NCI-H2107 treated with DMSO at 0.1 percent for 48 hours (cell line): ENCODE measurements at regions not wholly inside any gene's neighbourhood (a gene's known extent, or its start where the extent isn't known, plus 50 kb on each side); places are given as distances from the start of the nearest gene placed in this dataset.
"Not testable (repeated sequence)": the region's sequence is repeated elsewhere in the genome, so short reads cannot be mapped to it uniquely, and the experiment has no call there.

ENCODE experiments used
- DNase-seq: peaks from one replicate; lab custom pipeline; 2025; ENCODE audit not compliant: unreplicated experiment; lab: John Stamatoyannopoulos, UW

GRCh38 chr2:133624551-133624950, 56.3 kb upstream of the NCKAP5 start:
- no peak for DNase-seq

GRCh38 chr2:133627741-133628140, 59.5 kb upstream of the NCKAP5 start:
- DNase-seq, result no peak

- DNase-seq, result no peak
These were observed 65.0 kb upstream of the NCKAP5 start for GRCh38 chr2:133633309-133633708.

DNA sequence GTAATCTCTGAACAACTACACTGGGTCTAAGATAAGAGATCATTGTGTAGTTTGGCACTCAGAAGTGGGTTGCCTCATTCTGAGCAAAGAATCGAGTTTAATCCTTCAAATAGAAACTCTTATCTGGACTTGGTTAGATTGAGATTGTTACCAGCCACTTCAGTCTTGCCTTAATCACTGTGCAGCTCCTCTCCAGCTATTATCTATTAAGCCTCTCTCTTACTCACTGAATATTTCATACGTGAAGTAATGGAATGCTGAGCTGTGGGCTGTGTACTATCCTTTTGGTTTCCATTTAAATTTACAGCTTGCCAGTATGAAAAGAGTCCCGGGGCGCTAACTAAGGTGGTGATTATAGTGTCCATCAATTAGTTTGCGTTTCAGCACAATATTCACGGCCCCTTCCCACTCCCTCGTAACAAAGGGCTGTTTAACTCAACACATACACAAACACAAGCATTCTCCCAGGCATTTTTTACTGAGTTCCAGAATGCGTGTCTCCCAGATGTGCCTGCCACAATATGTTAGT, 65.7 kb upstream of the NCKAP5 start:
- DNase-seq, result no peak

- no peak for DNase-seq
These were observed 66.9 kb upstream of the NCKAP5 start for GRCh38 chr2:133635131-133635530.

DNA sequence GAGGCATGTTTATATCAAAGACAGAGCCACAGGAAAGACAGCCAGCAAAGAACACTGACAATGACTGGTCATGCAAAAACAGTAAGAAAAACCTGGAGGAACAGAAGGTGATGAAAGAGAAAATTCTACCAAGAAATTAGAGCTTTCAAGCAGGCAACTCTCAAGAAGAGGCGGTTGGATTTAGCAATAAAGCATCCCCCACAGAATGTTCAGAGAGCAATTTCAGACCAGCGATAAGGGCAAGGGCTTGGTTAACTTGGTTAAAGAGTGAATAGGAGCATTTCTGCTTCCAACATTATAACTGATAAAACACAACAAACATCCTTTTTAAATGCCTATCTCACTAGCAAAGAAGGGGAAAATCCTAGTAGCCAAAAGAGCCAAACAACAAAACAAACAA, 68.0 kb upstream of the NCKAP5 start:
- no peak for DNase-seq

DNA sequence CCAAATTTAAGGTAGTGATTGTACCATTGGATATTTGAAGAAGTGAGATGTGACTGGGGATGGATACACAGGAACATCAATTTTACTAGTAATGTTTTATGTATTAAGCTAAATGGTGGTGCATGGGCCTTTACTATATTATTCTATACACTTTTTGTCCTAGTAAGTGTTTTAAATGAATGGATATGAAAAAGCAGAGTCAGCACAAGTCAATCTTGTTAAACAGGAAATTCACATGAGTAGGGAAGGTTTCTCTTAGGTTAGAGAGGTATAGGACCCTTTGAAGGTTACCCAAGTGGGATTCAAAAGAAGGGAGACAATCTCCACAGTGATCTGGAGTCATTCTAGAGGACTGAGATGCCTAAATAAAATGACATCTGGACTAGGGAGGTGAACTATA, 71.8 kb upstream of the NCKAP5 start:
- no peak for DNase-seq

- DNase-seq, result no peak
These were observed 73.2 kb upstream of the NCKAP5 start for GRCh38 chr2:133641497-133641896.

DNA sequence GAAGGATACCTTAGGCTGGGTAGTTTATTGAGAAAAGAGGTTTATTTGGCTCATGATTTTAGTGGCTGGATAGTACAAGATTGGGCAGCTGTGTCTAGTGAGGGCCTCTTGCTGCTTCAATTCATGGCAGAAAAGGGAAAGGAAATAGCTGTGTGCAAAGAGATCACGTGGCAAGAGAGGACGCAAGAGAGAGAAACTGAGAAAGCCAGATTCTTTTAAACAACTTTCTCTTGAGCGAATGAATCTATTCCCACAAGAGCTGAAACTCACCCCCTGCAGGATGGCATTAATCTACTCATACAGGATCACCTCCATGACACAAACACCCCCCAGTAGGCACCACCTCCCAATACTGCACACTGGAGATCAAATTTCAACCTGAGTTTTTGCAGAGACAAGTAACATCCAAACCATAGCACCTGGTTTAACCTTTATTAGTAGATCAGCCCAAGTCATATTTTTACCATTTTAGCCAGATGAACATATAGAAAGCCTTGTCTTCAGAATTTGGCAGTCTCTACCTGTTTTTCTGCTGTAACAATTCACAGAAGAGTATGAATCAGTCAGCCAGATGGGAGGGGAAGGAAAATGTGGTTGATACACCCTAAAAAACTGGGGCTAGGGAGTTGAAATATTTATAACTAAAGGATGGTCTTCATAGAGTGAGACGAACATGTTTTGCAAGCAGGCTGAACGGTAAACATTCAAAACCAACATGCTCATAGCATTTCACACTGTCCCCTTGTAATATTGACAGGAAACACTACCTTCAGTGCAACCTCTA, 73.9 kb upstream of the NCKAP5 start:
- DNase-seq, result no peak

DNA sequence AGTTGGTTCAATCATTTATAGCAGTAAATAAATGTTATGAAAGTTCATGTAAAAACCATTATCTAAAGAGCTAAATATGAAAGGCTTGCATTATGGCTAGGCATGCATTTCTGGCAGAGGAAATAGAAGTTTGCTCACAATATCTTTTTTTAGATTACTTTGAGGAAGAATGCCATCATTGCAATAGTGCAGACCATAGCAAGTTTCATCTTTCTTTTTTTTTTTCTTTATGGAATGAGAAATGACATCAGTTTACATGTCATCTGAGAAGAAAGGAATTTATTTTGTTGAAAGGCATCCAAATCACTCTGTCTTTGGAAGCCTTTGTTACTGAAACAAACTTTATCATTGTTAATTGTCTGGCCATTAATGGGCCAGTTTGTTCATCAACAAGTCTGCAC, 74.5 kb upstream of the NCKAP5 start:
- DNase-seq, result no peak

DNA sequence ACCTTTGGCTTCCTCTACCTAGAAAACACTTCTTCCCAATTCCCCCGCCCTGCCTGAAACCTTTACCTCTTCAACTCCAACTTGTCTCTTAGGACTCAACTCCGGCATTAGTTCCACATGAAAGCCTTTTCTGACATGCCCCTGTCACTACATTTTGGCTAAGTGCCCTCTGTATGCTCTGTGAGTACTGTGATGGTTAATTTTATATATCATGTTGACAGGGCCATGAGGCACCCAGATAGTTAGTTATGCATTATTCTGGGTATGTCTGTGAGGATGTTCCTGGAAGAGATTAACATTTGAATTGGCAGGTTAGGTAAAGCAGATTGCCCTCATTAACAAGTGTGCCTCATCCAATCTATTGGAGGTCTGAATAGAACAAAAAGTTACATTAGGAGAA, 75.6 kb upstream of the NCKAP5 start:
- no peak for DNase-seq

- DNase-seq, result no peak
These were observed 76.6 kb upstream of the NCKAP5 start for GRCh38 chr2:133644846-133645245.

- DNase-seq, result not testable (repeated sequence)
These were observed 79.1 kb upstream of the NCKAP5 start for GRCh38 chr2:133647386-133647785.

GRCh38 chr2:133651861-133652260, 83.6 kb upstream of the NCKAP5 start:
- no peak for DNase-seq

- no peak for DNase-seq
These were observed 84.1 kb upstream of the NCKAP5 start for GRCh38 chr2:133652398-133652797.

- DNase-seq, result no peak
These were observed 84.8 kb upstream of the NCKAP5 start for GRCh38 chr2:133653056-133653455.

DNA sequence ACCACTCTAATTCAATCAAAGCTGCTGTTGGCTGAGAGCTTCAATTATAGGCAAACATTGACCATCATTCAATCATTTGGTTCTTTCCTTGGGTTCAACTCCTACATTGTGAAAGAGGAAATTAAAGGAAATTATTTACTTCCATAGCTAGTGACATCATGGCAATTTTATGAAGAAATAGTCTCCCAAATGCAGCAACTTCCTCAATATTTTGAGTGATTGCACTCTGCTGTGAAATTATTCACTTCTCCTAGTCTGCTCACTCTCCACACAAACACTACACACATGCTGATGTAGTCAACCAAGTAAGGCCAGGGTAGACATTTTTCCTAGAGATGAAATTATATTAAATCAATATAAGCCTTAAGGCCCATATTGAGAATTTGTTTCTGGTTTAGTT, 86.7 kb upstream of the NCKAP5 start:
- DNase-seq, result no peak

GRCh38 chr2:133655610-133656009, 87.3 kb upstream of the NCKAP5 start:
- no peak for DNase-seq

DNA sequence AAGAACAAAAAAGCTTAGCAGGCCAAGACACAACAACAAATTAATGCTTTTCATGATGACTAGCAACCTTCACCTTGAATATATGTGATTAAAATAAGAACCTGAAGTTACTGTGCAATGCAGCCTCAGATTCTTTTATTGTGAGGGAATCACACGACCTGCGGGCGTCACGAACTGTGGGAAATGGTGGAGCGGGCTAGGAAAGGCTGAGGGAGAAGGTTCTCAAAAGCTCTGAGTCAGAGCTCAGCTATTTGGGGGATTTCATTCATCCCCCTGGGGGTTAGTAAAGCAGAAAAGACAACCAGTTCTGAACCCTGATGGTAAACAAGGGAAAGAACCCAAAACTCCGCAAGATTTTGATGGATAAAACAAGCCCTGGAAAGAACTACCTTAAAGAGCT, 89.3 kb upstream of the NCKAP5 start:
- DNase-seq, result no peak

DNA sequence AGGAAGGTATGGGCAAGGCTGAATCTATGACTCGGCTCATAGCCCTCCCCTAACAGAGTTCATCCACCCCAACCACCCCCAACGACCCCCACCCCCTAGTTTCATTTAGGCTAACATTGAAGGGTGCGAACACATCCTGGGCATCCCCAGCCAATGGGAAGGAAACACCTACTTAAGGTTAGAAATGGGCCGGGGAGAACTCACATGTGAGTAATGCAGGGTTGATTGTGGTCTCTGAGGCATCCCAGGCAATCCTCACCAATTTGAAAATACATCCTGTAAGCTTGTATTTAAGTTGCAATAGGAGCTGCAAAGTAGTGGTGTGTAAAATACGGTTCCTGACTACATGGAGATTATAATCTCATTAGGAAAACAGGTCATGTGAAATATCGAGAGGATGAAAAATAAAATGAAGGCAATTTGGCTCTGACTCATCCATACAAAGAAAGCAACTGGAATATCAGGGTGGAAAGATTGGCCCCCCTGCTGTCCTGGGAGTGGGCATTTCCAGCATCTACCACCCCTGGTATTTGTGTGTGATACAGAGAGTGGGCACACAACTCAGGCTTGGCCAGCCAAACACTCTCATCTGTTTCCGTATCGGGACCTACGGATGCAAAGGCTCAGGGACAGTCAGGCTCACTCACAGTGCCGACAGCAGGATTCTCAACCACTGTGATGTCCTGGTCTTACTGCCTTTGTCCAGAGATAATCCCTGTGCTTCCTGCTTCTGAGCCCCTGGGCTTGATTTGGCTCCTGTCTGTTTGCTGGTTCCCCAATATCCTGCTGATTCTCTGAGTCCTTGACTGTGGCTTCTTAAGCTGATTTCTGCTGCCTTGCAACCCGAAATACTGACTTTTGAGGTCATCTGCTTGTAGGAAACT, 90.0 kb upstream of the NCKAP5 start:
- no peak for DNase-seq

- DNase-seq, result no peak
These were observed 92.2 kb upstream of the NCKAP5 start for GRCh38 chr2:133660510-133660909.

DNA sequence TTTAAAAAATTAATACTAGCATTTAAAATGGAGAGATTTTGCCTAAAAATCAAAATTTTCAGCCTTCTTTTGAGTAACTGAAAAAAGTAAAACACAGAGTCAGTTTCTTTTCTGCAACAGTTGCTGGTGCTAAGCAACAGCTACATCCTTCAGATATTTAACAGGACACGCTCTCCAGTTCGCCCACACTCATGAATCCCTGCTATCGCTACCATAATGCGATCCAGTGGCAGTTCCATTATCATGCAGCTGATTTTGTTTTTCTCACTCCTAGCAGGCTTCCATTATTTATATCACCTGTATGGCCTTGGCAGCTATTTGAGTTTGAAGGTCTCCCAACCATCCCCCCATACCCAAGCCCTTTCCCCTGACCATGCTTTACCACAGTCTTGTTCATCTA, 93.1 kb upstream of the NCKAP5 start:
- no peak for DNase-seq
